SK-N-SH (cell line): ENCODE measurements at regions not wholly inside any gene's neighbourhood (a gene's known extent, or its start where the extent isn't known, plus 50 kb on each side); places are given as distances from the start of the nearest gene placed in this dataset.
A peak's percentile ranks its signal among the peaks of the same experiment; 100 is the strongest.

Source experiments
- CTCF ChIA-PET: fragments of 300-600, 350-600 bp; formaldehyde crosslinking; extraction: SDS; loops from one replicate; lab custom pipeline; 2021; lab: Yijun Ruan, JAX
- POLR2A ChIA-PET: fragments of 350-600 bp; sonication (Branson Sonifier 250); formaldehyde crosslinking; extraction: SDS; loops from one replicate; lab custom pipeline; 2020; ENCODE audit warnings: antibody characterized with exemption, inconsistent platforms; lab: Yijun Ruan, JAX
- DNase-seq: peaks from one replicate; pipeline ENCODE4 v3.0.0; 2012
- H2AFZ ChIP-seq: fragments of 200-600 bp; sonication (generic); 2 replicates; pipeline ENCODE4 v1.8.1; 2016; ENCODE audit warnings: antibody characterized with exemption, mild to moderate bottlenecking, low read depth
- H3F3A ChIP-seq: fragments of 200-600 bp; sonication (generic); replicated peaks from 2 replicates; pipeline ENCODE3; 2016; ENCODE audit warnings: antibody characterized with exemption, mild to moderate bottlenecking; ENCODE audit not compliant: insufficient read depth
- H3K27ac ChIP-seq, 2 experiments: fragments of 200-500 bp in 1 of 2; fragments of 200-600 bp in 1 of 2; sonication (Bioruptor generic) in 1 of 2; sonication (generic), shearing (Covaris generic) in 1 of 2; 2 replicates each; pipeline versions ENCODE4 v1.5.1 to v1.6.1; 2014 to 2016; ENCODE audit warnings: low read depth in 2 of 2, inconsistent platforms in 1 of 2, low read length in 1 of 2, mild to moderate bottlenecking in 1 of 2, mixed read lengths in 1 of 2
- H3K27me3 ChIP-seq: fragments of 200-600 bp; sonication (generic), shearing (Covaris generic); 2 replicates; pipeline ENCODE4 v1.6.1; 2016; ENCODE audit warnings: mixed run types; ENCODE audit not compliant: insufficient read depth
- H3K36me3 ChIP-seq, 2 experiments: fragments of 200-500 bp in 1 of 2; fragments of 200-600 bp in 1 of 2; sonication (Bioruptor generic) in 1 of 2; sonication (generic) in 1 of 2; replicated peaks in 1 of 2; 2 replicates each; pipeline versions ENCODE3 to v1.5.1; 2014 to 2016; ENCODE audit warnings: low read length in 1 of 2, mild to moderate bottlenecking in 1 of 2; ENCODE audit not compliant: insufficient read depth in 2 of 2, control insufficient read depth in 1 of 2
- H3K4me1 ChIP-seq, 2 experiments: fragments of 200-500 bp in 1 of 2; fragments of 200-600 bp in 1 of 2; sonication (Bioruptor generic) in 1 of 2; sonication (generic), shearing (Covaris generic) in 1 of 2; 2 replicates each; pipeline versions ENCODE4 v1.5.1 to v1.6.1; 2014 to 2016; ENCODE audit warnings: low read depth in 1 of 2, low read length in 1 of 2, mixed run types in 1 of 2; ENCODE audit not compliant: insufficient read depth in 2 of 2, control insufficient read depth in 1 of 2
- H3K4me2 ChIP-seq: fragments of 200-600 bp; sonication (generic), shearing (Covaris generic); 2 replicates; pipeline ENCODE4 v1.6.1; 2017; ENCODE audit warnings: mixed run types
- H3K4me3 ChIP-seq, 2 experiments: fragments of 200-500 bp in 1 of 2; fragments of 200-600 bp in 1 of 2; sonication (Bioruptor generic) in 1 of 2; sonication (generic), shearing (Covaris generic) in 1 of 2; 2 replicates each; pipeline versions ENCODE4 v1.5.1 to v1.8.1; 2014 to 2016; ENCODE audit warnings: low read depth in 2 of 2, inconsistent platforms in 1 of 2, low read length in 1 of 2, mild to moderate bottlenecking in 1 of 2, mixed read lengths in 1 of 2, moderate library complexity in 1 of 2
- H3K79me2 ChIP-seq: fragments of 200-600 bp; sonication (generic); 2 replicates; pipeline ENCODE4 v1.8.1; 2017; ENCODE audit warnings: mild to moderate bottlenecking; ENCODE audit not compliant: insufficient read depth
- H3K9ac ChIP-seq: fragments of 200-600 bp; sonication (generic); 2 replicates; pipeline ENCODE4 v1.6.1; 2017; ENCODE audit warnings: mixed run types
- H3K9me2 ChIP-seq: fragments of 200-600 bp; sonication (generic); 2 replicates; pipeline ENCODE4 v1.6.1; 2017; ENCODE audit warnings: mixed run types
- H3K9me3 ChIP-seq: fragments of 200-600 bp; sonication (generic); 2 replicates; pipeline ENCODE4 v1.6.1; 2017; ENCODE audit warnings: mixed run types, mild to moderate bottlenecking, moderate library complexity
- H4K20me1 ChIP-seq: fragments of 200-600 bp; sonication (generic); 2 replicates; pipeline ENCODE4 v1.6.1; 2017; ENCODE audit warnings: mild to moderate bottlenecking, mixed run types; ENCODE audit not compliant: insufficient read depth
- CHD2 ChIP-seq: fragments of 150-350 bp; IDR thresholded peaks from 2 replicates; pipeline ENCODE4 v1.6.1; 2018; ENCODE audit warnings: low read length; ENCODE audit not compliant: partially characterized antibody
- CTCF ChIP-seq: fragments of 200-600 bp; sonication (generic); IDR thresholded peaks from 2 replicates; pipeline ENCODE4 v1.6.1; 2017; ENCODE audit warnings: antibody characterized with exemption, mild to moderate bottlenecking, moderate library complexity
- ELF1 ChIP-seq: IDR thresholded peaks from 2 replicates; pipeline ENCODE4 v1.4.0; 2012
- EP300 ChIP-seq, 2 experiments: IDR thresholded peaks; 2 replicates each; pipeline versions ENCODE4 v1.4.0 to v1.6.1; 2012; ENCODE audit warnings: borderline replicate concordance in 1 of 2, low read depth in 1 of 2, low read length in 1 of 2
- EZH2phosphoT487 ChIP-seq: fragments of 200-600 bp; sonication (generic); IDR thresholded peaks from 2 replicates; pipeline ENCODE4 v1.6.1; 2017; ENCODE audit warnings: low read depth, mixed run types, mild to moderate bottlenecking, antibody characterized with exemption, moderate library complexity, borderline replicate concordance
- FOSL2 ChIP-seq: IDR thresholded peaks from 2 replicates; pipeline ENCODE4 v1.4.0; 2012; ENCODE audit warnings: low read depth, mild to moderate bottlenecking, moderate library complexity, borderline replicate concordance
- FOXM1 ChIP-seq: IDR thresholded peaks from 2 replicates; pipeline ENCODE4 v1.4.0; 2012; ENCODE audit warnings: low read depth, mild to moderate bottlenecking
- MAX ChIP-seq: IDR thresholded peaks from 2 replicates; pipeline ENCODE4 v1.4.0; 2012; ENCODE audit warnings: low read depth
- MEF2A ChIP-seq: IDR thresholded peaks from 2 replicates; pipeline ENCODE4 v1.4.0; 2012; ENCODE audit warnings: low read depth, borderline replicate concordance
- NFIC ChIP-seq: IDR thresholded peaks from 2 replicates; pipeline ENCODE4 v1.4.0; 2012; ENCODE audit warnings: borderline replicate concordance
- POLR2AphosphoS5 ChIP-seq: IDR thresholded peaks from 2 replicates; pipeline ENCODE4 v1.6.1; 2012; ENCODE audit warnings: low read depth, low read length
- RCOR1 ChIP-seq: fragments of 150-350 bp; IDR thresholded peaks from 2 replicates; pipeline ENCODE4 v1.6.1; 2017; ENCODE audit warnings: antibody characterized with exemption, low read length
- RFX5 ChIP-seq: IDR thresholded peaks from 2 replicates; pipeline ENCODE4 v1.6.1; 2012; ENCODE audit warnings: mild to moderate bottlenecking, improper control_type of control experiment, low read length
- RXRA ChIP-seq: IDR thresholded peaks from 2 replicates; pipeline ENCODE4 v1.4.0; 2012; ENCODE audit warnings: low read depth, mild to moderate bottlenecking, borderline replicate concordance
- SIN3A ChIP-seq: IDR thresholded peaks from 2 replicates; pipeline ENCODE4 v1.6.1; 2012; ENCODE audit warnings: low read depth, mild to moderate bottlenecking, low read length, moderate library complexity, borderline replicate concordance
- SMC3 ChIP-seq: IDR thresholded peaks from 2 replicates; pipeline ENCODE4 v1.6.1; 2012; ENCODE audit warnings: low read depth, low read length, improper control_type of control experiment
- USF1 ChIP-seq: IDR thresholded peaks from 2 replicates; pipeline ENCODE4 v1.4.0; 2012; ENCODE audit warnings: low read depth, borderline replicate concordance
- USF2 ChIP-seq: fragments of 150-350 bp; IDR thresholded peaks from 2 replicates; pipeline ENCODE4 v1.6.1; 2017; ENCODE audit warnings: antibody characterized with exemption, low read length, low read depth, borderline replicate concordance
- ZBTB33 ChIP-seq: IDR thresholded peaks from 2 replicates; pipeline ENCODE4 v1.4.0; 2012; ENCODE audit warnings: low read depth, borderline replicate concordance
- WGBS: methylation state at CpG from one replicate; pipeline ENCODE4 v1.1.6; 2017; ENCODE audit warnings: low lambda C conversion rate; 5-methylcytosine and 5-hydroxymethylcytosine counted together

GRCh38 chr5:87169300-87169991 is 98.2 kb upstream of the RASA1 start (continued):
- TF ChIP-seq EP300 (IDR thresholded peaks at IDR 0.05; ENCODE audit: borderline replicate concordance in 1 of 2, low read depth in 1 of 2, low read length in 1 of 2) (0 out of 4 replicates have a peak, but pooled peaks of 1 of the 2 experiments have one; percentile 49), EZH2phosphoT487 (no peak), ZBTB33 (0 out of 2 replicates have a peak, but pooled peaks have one; percentile 21), POLR2AphosphoS5 (no peak), RXRA (0 out of 2 replicates have a peak, but pooled peaks have one; percentile 41), USF1 (no peak), ELF1 (no peak), FOSL2 (peak; percentile 14; the same call in 1 of the 2 replicates), MAX (no peak), RFX5 (no peak), RCOR1 (no peak), CHD2 (no peak), FOXM1 (no peak), MEF2A (peak; percentile 50; the same call in 1 of the 2 replicates), SMC3 (no peak), NFIC (peak; percentile 49)

GRCh38 chr5:87170799-87171198 is 96.9 kb upstream of the RASA1 start:
- no peaks in the 10 kb centered on the region for H4K20me1 ChIP-seq
- no peak overlapping the region for H3K27ac ChIP-seq
- H3K9ac ChIP-seq, result no peak overlapping the region
- ChIA-PET CTCF (no interaction called here), POLR2A (no interaction called here)
- no peak for TF ChIP-seq SIN3A
- TF ChIP-seq USF2, result no peak
- no peak for TF ChIP-seq RXRA
- no peak for TF ChIP-seq ELF1
- TF ChIP-seq CTCF, result no peak
- H3K79me2 ChIP-seq, result no peaks in the 10 kb centered on the region
- DNase-seq, result no peak
- no peaks in the 10 kb centered on the region for H3K9me3 ChIP-seq
- peaks cover 11% of the 10 kb centered on the region for H3F3A ChIP-seq
- H3K4me3 ChIP-seq, result no peak overlapping the region
- H3K9me2 ChIP-seq, result no peaks in the 10 kb centered on the region
- no peak overlapping the region for H3K4me2 ChIP-seq
- H3K27me3 ChIP-seq, result no peaks in the 10 kb centered on the region
- WGBS, result 26% methylated on average over 3 of the region's 3 CpGs
- peaks cover 0 to 6% of the 10 kb centered on the region in 2 experiments; a peak in 1 of 4 replicates for H3K4me1 ChIP-seq
- H3K36me3 ChIP-seq, result no peaks in the 10 kb centered on the region
- peak overlapping the region; percentile 68; the same call in 1 of the 2 replicates for H2AFZ ChIP-seq
